HG02798 (cell line): ENCODE measurements at regions not wholly inside any gene's neighbourhood (a gene's known extent, or its start where the extent isn't known, plus 50 kb on each side); places are given as distances from the start of the nearest gene placed in this dataset.
A peak's percentile ranks its signal among the peaks of the same experiment; 100 is the strongest.
"Not testable (repeated sequence)": the region's sequence is repeated elsewhere in the genome, so short reads cannot be mapped to it uniquely, and the experiment has no call there.

Source experiments
- ATAC-seq: cut with Tn5 transposase; IDR thresholded peaks from one replicate; pipeline ENCODE4 v1.9.1; 2021; ENCODE audit warnings: mild to moderate bottlenecking; ENCODE audit not compliant: unreplicated experiment, poor library complexity

- peak; percentile 55 for ATAC-seq
Observed at GRCh38 chr11:71383461-71383860, 64.7 kb downstream of the DHCR7 start.

GRCh38 chr11:71381781-71382505 is 66.2 kb downstream of the DHCR7 start:
- no peak for ATAC-seq

GRCh38 chr11:71379701-71380100 is 68.5 kb downstream of the DHCR7 start:
- no peak for ATAC-seq

- ATAC-seq: peak; percentile 55
Observed at GRCh38 chr11:71373791-71374454, 74.3 kb downstream of the DHCR7 start.

GRCh38 chr11:71372693-71373657 is 75.2 kb downstream of the DHCR7 start:
- peak; percentile 59 for ATAC-seq

- ATAC-seq: no peak
Observed at GRCh38 chr11:71371674-71372069, 76.5 kb downstream of the DHCR7 start.

GRCh38 chr11:71370895-71371673 is 77.1 kb downstream of the DHCR7 start:
- no peak for ATAC-seq

GRCh38 chr11:71370020-71370747 is 78.0 kb downstream of the DHCR7 start:
- no peak for ATAC-seq

- no peak for ATAC-seq
Observed at GRCh38 chr11:71369411-71369810, 78.8 kb downstream of the DHCR7 start.

GRCh38 chr11:71368966-71369365 is 79.2 kb downstream of the DHCR7 start:
- no peak for ATAC-seq

- ATAC-seq: no peak
Observed at GRCh38 chr11:71367756-71368155, 80.4 kb downstream of the DHCR7 start.

GRCh38 chr11:71367276-71367675 is 80.9 kb downstream of the DHCR7 start:
- ATAC-seq: not testable (repeated sequence)

GRCh38 chr11:71366076-71366475 is 82.1 kb downstream of the DHCR7 start:
- no peak for ATAC-seq

- ATAC-seq: no peak
Observed at GRCh38 chr11:71365626-71366025, 82.6 kb downstream of the DHCR7 start.

GRCh38 chr11:71364806-71365205 is 83.4 kb downstream of the DHCR7 start:
- no peak for ATAC-seq

GRCh38 chr11:71364176-71364671 is 84.0 kb downstream of the DHCR7 start:
- ATAC-seq: no peak

GRCh38 chr11:71363721-71364120 is 84.5 kb downstream of the DHCR7 start:
- no peak for ATAC-seq

- no peak for ATAC-seq
Observed at GRCh38 chr11:71358963-71359567, 89.1 kb downstream of the DHCR7 start.
